ENCODE measurements at regions not wholly inside any gene's neighbourhood (a gene's known extent, or its start where the extent isn't known, plus 50 kb on each side); places are given as distances from the start of the nearest gene placed in this dataset.

DNA sequence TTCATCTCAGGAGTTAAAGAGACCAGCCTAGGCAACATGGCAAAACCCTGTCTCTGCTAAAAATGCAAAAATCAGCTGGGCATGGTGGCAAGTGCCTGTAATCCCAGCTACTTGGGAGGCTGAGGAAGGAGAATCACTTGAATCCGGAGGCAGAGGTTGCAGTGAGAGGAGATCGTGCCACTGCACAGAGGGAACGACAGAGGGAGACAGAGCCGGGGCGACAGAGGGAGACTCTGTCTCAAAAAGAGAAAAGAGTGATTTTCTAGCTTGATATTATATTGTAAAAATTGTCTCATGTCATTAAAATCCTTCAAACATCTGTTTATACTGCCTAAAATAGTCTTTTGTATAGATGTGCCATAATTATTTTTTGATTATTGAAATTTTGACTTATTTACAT, 225.4 kb upstream of the AGA start:
- H3K27me3 ChIP-seq, result no peaks in the 10 kb centered on the region
- no peaks in the 10 kb centered on the region for H3K9me3 ChIP-seq
- DNase-seq (no peak), ATAC-seq (no peak)
- H3K27ac ChIP-seq, result no peak overlapping the region
- H3K4me1 ChIP-seq, result no peaks in the 10 kb centered on the region
- H3K4me3 ChIP-seq, result no peak overlapping the region
- in situ Hi-C loops (cut with MboI; ENCODE audit: low sequenced_read_pairs in 4 of 4), result no loop called here
- intact Hi-C loops (cut with DNase I; ENCODE audit: low total_unique reads), result no loop called here
- no peak for TF ChIP-seq POLR2A (IDR thresholded peaks at IDR 0.05)
- TF ChIP-seq, protein P1, sequence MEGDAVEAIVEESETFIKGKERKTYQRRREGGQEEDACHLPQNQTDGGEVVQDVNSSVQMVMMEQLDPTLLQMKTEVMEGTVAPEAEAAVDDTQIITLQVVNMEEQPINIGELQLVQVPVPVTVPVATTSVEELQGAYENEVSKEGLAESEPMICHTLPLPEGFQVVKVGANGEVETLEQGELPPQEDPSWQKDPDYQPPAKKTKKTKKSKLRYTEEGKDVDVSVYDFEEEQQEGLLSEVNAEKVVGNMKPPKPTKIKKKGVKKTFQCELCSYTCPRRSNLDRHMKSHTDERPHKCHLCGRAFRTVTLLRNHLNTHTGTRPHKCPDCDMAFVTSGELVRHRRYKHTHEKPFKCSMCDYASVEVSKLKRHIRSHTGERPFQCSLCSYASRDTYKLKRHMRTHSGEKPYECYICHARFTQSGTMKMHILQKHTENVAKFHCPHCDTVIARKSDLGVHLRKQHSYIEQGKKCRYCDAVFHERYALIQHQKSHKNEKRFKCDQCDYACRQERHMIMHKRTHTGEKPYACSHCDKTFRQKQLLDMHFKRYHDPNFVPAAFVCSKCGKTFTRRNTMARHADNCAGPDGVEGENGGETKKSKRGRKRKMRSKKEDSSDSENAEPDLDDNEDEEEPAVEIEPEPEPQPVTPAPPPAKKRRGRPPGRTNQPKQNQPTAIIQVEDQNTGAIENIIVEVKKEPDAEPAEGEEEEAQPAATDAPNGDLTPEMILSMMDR (IDR thresholded peaks at IDR 0.05 in 4 of 5, conservative IDR thresholded peaks at IDR 0.05 in 1 of 5), result no peak
- no peaks in the 10 kb centered on the region for H3K36me3 ChIP-seq

DNA sequence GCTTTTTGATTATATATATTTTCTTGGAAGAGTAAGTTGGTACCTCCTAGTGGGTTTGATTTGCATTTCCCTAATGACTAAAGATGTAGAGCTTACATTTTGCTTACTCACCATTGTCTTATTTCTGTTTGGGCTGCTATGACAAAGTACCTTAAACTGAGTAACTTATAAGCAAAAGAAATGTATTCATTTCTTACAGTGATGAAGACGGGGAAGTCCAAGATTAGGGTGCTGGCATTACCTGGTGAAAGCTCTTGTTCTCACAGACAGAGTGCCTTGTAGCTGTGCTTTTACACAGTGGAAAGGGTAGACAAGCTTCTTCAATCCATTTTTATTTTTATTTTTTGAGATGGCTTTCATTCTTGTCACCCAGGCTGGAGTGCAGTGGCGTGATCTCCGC, 229.2 kb upstream of the AGA start:
- H3K4me3 ChIP-seq, result no peak overlapping the region
- ATAC-seq, result no peak

GRCh38 chr4:177671845-177672244, 229.6 kb upstream of the AGA start:
- Histone ChIP-seq H3K27ac (no peak overlapping the region), H3K4me3 (no peak overlapping the region), H3K27me3 (no peaks in the 10 kb centered on the region), H3K9me3 (no peaks in the 10 kb centered on the region), H3K4me1 (no peaks in the 10 kb centered on the region), H3K36me3 (no peaks in the 10 kb centered on the region)
- no peak for ATAC-seq
- no peak for TF ChIP-seq POLR2A (IDR thresholded peaks at IDR 0.05)
- TF ChIP-seq, protein P1 (IDR thresholded peaks at IDR 0.05 in 4 of 5, conservative IDR thresholded peaks at IDR 0.05 in 1 of 5), result no peak
- in situ Hi-C loops (cut with MboI; ENCODE audit: low sequenced_read_pairs in 4 of 4) (no loop called here), intact Hi-C loops (cut with DNase I; ENCODE audit: low total_unique reads) (no loop called here)
- no peak for DNase-seq

More for the DNA sequence above, 229.2 kb upstream of the AGA start:
- no peaks in the 10 kb centered on the region for H3K4me1 ChIP-seq
- H3K27ac ChIP-seq, result no peak overlapping the region
- no peak for TF ChIP-seq POLR2A (IDR thresholded peaks at IDR 0.05)
- TF ChIP-seq, protein P1 (IDR thresholded peaks at IDR 0.05 in 4 of 5, conservative IDR thresholded peaks at IDR 0.05 in 1 of 5), result no peak
- no peaks in the 10 kb centered on the region for H3K36me3 ChIP-seq
- no peaks in the 10 kb centered on the region for H3K9me3 ChIP-seq
- H3K27me3 ChIP-seq, result no peaks in the 10 kb centered on the region
- in situ Hi-C loops (cut with MboI; ENCODE audit: low sequenced_read_pairs in 4 of 4), result no loop called here
- intact Hi-C loops (cut with DNase I; ENCODE audit: low total_unique reads), result no loop called here
- DNase-seq, result no peak

GRCh38 chr4:177673985-177674489, 231.8 kb upstream of the AGA start:
- intact Hi-C loops (cut with DNase I; ENCODE audit: low total_unique reads), result no loop called here
- no peaks in the 10 kb centered on the region for H3K4me1 ChIP-seq
- H3K27me3 ChIP-seq, result no peaks in the 10 kb centered on the region
- in situ Hi-C loops (cut with MboI; ENCODE audit: low sequenced_read_pairs in 4 of 4), result no loop called here
- DNase-seq (no peak), ATAC-seq (no peak)
- no peaks in the 10 kb centered on the region for H3K36me3 ChIP-seq
- no peaks in the 10 kb centered on the region for H3K9me3 ChIP-seq
- H3K4me3 ChIP-seq, result no peak overlapping the region
- TF ChIP-seq POLR2A (IDR thresholded peaks at IDR 0.05), result no peak
- TF ChIP-seq, protein P1 (IDR thresholded peaks at IDR 0.05 in 4 of 5, conservative IDR thresholded peaks at IDR 0.05 in 1 of 5), result no peak
- H3K27ac ChIP-seq, result no peak overlapping the region

DNA sequence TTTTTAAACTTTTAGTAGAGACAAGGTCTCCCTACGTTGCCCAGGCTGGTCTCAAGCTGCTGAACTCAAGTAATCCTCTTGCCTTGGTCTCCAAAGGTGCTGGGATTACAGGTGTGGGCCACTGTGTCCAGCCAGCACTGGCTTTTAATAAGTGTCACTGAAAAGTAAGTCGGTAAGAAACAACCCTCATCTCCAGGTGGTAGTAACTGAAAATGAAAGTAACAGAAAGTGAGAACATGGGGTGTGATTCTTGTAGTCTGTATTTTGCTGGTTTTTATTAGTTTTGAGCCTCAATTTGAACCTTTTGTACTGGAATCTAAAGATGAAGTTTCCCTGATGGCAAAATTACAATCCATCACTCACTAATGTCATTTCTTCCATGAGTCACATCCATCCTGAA, 238.1 kb upstream of the AGA start:
- ATAC-seq (no peak), DNase-seq (no peak)
- no peaks in the 10 kb centered on the region for H3K9me3 ChIP-seq
- H3K36me3 ChIP-seq, result no peaks in the 10 kb centered on the region
- no peak for TF ChIP-seq POLR2A (IDR thresholded peaks at IDR 0.05)
- TF ChIP-seq, protein P1 (IDR thresholded peaks at IDR 0.05 in 4 of 5, conservative IDR thresholded peaks at IDR 0.05 in 1 of 5), result no peak
- no peaks in the 10 kb centered on the region for H3K27me3 ChIP-seq
- intact Hi-C loops (cut with DNase I; ENCODE audit: low total_unique reads) (no loop called here), in situ Hi-C loops (cut with MboI; ENCODE audit: low sequenced_read_pairs in 4 of 4) (no loop called here)
- H3K27ac ChIP-seq, result no peak overlapping the region
- no peak overlapping the region for H3K4me3 ChIP-seq
- no peaks in the 10 kb centered on the region for H3K4me1 ChIP-seq

All from gastrocnemius medialis (tissue), 4 donors.